Right lobe of liver (tissue), 4 donors: ENCODE measurements at regions not wholly inside any gene's neighbourhood (a gene's known extent, or its start where the extent isn't known, plus 50 kb on each side); places are given as distances from the start of the nearest gene placed in this dataset.

ENCODE experiments used
- CTCF ChIP-seq, 4 donors: fragments of 200-600 bp in 3 of 4; fragments of 450-650 bp in 1 of 4; IDR thresholded peaks; one replicate each; pipeline versions ENCODE4 v1.5.1 to v1.8.0; 2016 to 2022; ENCODE audit warnings: antibody characterized with exemption in 4 of 4, mild to moderate bottlenecking in 2 of 4
- POLR2A ChIP-seq: fragments of 450-650 bp; IDR thresholded peaks from one replicate; pipeline ENCODE4 v1.6.1; 2017; ENCODE audit warnings: antibody characterized with exemption, mild to moderate bottlenecking
- donor health status: DM: no; HTN: no; CAD: no.
- donor health status: DM: no; HTN: no; CAD: no.
- donor health status: DM: no; HTN: yes; CAD: no.

- TF ChIP-seq POLR2A (no peak), CTCF (IDR thresholded peaks at IDR 0.05) (no peak)
Measured at GRCh38 chrX:7789200-7789599, 53.8 kb upstream of the VCX start.
